LNCaP clone FGC (cell line): ENCODE measurements at regions not wholly inside any gene's neighbourhood (a gene's known extent, or its start where the extent isn't known, plus 50 kb on each side); places are given as distances from the start of the nearest gene placed in this dataset.

Source experiments
- DNase-seq: peaks from one replicate; pipeline ENCODE4 v3.0.0-alpha.2; 2011; ENCODE audit warnings: low read depth
- H3K4me3 ChIP-seq: 2 replicates; pipeline ENCODE4 v1.5.1; 2011; ENCODE audit warnings: mild to moderate bottlenecking, low read depth, low read length, control low read depth
- TF ChIP-seq, protein P1 (sequence below): IDR thresholded peaks from 2 replicates; pipeline ENCODE4 v1.5.1; 2012; ENCODE audit warnings: mild to moderate bottlenecking; ENCODE audit not compliant: control insufficient read depth, insufficient read depth; ENCODE audit errors: extremely low read depth

DNA sequence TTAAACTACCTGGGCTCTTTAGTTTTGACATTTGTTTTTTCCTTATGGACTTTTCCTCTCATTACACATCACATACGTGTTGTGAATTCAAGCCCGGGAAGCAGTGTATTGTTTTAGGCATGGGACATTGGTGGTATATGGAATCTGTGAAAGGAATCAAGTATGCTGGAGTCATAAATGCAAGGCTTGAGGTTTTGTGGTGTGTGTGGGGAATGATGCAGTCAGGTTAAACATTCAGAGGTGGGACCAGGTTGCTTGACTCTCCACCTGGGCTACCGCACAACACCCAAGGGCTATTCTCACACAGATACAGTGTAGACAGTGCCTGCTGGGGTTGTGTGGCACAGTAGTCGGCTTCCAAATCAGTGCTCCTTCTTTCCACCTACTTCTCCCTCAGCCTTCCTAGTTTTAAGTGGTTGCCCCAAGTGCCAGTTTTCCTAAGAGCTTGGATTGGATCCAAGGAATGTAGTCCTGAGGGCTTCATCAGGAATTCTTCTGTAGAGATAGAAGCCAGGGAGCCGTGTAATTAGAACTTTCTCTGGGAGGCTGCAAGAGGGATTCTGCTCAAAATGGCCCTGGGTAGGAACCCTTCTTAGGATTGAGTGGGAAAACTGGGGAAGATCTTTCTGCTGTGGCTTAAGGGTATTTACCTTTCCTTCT lies 243.7 kb downstream of the C12orf75 start:
- no peak overlapping the region for H3K4me3 ChIP-seq
- TF ChIP-seq, protein P1, sequence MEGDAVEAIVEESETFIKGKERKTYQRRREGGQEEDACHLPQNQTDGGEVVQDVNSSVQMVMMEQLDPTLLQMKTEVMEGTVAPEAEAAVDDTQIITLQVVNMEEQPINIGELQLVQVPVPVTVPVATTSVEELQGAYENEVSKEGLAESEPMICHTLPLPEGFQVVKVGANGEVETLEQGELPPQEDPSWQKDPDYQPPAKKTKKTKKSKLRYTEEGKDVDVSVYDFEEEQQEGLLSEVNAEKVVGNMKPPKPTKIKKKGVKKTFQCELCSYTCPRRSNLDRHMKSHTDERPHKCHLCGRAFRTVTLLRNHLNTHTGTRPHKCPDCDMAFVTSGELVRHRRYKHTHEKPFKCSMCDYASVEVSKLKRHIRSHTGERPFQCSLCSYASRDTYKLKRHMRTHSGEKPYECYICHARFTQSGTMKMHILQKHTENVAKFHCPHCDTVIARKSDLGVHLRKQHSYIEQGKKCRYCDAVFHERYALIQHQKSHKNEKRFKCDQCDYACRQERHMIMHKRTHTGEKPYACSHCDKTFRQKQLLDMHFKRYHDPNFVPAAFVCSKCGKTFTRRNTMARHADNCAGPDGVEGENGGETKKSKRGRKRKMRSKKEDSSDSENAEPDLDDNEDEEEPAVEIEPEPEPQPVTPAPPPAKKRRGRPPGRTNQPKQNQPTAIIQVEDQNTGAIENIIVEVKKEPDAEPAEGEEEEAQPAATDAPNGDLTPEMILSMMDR = no peak
- no peak for DNase-seq

- H3K4me3 ChIP-seq = no peak overlapping the region
- no peak for DNase-seq
- TF ChIP-seq, protein P1 = no peak
Observed at GRCh38 chr12:105575235-105575634, 244.7 kb downstream of the C12orf75 start.

DNA sequence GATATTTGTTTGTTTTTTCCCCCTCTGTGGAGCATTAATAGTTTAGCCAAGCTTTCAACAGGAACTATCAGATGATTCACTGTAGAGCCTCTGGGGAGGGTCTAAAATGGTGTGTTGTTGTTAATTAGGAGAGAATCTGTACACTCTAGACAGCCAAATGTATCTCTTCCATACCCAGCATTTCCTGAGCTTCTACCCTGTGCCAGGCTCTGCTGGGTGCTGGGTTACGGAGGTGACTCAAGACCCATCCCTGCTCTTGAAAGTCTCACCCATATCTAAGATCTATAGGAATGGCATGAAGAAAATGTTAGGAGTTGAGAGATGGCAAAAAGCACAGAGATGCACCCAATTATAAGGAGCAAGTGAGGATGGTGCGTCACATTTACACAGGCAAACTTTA lies 245.8 kb downstream of the C12orf75 start:
- TF ChIP-seq, protein P1 = no peak
- DNase-seq = no peak
- H3K4me3 ChIP-seq = no peak overlapping the region

DNA sequence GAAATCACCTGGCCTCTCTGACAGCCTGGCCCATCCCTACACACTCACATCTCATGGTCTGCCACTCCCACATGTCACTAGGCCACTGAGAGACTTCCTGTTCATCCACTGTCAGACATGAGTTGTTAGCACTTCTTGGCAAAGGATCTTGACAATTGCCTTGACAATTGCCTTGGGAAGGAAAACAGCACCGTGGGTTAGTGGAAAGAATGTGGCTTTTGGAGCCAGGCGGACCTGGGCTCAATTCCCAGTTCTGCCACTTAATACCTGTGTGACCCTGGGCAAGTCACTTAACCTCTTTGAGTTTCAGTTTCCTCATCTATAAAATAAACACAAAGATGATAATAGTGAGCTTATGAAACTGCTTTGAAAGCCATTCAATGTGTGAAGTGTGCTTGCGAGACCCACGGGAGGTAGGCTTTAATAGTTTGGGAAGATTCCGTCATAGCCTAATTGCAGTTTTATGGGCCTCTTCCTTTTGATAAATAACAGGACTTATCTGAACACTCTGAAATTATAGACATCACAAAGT lies 250.4 kb downstream of the C12orf75 start:
- H3K4me3 ChIP-seq = no peak overlapping the region
- TF ChIP-seq, protein P1 = no peak
- no peak for DNase-seq

GRCh38 chr12:105581420-105581819 lies 250.9 kb downstream of the C12orf75 start:
- DNase-seq = no peak
- H3K4me3 ChIP-seq = no peak overlapping the region
- TF ChIP-seq, protein P1 = no peak

DNA sequence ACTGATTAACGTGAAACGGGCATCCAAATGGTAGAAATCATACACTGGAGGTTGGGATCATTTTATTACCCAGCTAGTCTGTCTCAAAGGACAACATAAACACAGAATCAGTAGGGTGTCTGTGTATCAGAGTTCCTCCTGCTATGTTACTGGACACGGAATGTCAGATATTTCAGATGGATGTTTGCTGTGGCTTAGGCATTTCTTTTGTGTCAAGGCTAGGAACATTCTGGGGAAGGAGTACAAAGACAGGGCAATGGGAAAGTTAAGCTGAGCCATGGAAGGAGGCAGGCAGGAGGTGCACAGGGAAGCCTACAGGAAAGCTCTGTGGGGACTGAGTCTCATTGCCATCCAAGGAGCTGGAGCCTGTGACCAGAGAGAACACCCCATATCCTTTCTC lies 254.6 kb downstream of the C12orf75 start:
- no peak overlapping the region for H3K4me3 ChIP-seq
- no peak for DNase-seq
- TF ChIP-seq, protein P1 = no peak

DNA sequence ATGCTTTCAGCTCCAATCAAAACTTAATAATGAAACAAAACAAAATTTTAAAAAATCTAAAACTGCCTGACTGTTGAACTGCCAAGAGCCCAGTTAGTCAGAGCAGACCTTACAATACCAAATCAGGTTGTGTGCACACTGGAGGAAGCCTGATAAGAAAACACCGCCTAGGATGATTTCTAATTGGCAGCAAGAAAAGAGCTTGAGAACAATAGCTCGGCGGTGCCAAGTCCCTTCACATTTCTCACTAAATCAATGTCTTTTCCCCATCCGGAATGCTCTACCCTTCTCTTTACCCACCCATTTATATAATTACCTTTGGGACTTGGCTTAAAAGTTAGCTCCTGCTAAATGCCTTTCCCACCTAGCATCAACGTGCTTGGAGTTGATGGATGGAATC lies 256.7 kb downstream of the C12orf75 start:
- TF ChIP-seq, protein P1 = no peak
- no peak overlapping the region for H3K4me3 ChIP-seq
- no peak for DNase-seq
